HG03280 (cell line): ENCODE measurements at regions not wholly inside any gene's neighbourhood (a gene's known extent, or its start where the extent isn't known, plus 50 kb on each side); places are given as distances from the start of the nearest gene placed in this dataset.

Experiments used
- ATAC-seq: cut with Tn5 transposase; IDR thresholded peaks from one replicate; pipeline ENCODE4 v1.9.1; 2021; ENCODE audit warnings: mild to moderate bottlenecking, moderate library complexity; ENCODE audit not compliant: unreplicated experiment

GRCh38 chr21:41671859-41672542 lies 94.9 kb downstream of the RIPK4 start:
- ATAC-seq, result no peak

- ATAC-seq, result no peak
Observed at GRCh38 chr21:41671212-41671762, 95.6 kb downstream of the RIPK4 start.

GRCh38 chr21:41670056-41670805 lies 96.6 kb downstream of the RIPK4 start:
- no peak for ATAC-seq

- ATAC-seq, result no peak
Observed at GRCh38 chr21:41669533-41669830, 97.4 kb downstream of the RIPK4 start.

- ATAC-seq, result no peak
Observed at GRCh38 chr21:41668686-41669532, 97.9 kb downstream of the RIPK4 start.

GRCh38 chr21:41668051-41668541 lies 98.8 kb downstream of the RIPK4 start:
- ATAC-seq, result no peak

GRCh38 chr21:41667136-41667535 lies 99.7 kb downstream of the RIPK4 start:
- ATAC-seq, result no peak

- no peak for ATAC-seq
Observed at GRCh38 chr21:41666641-41667081, 100.2 kb downstream of the RIPK4 start.

GRCh38 chr21:41665766-41666595 lies 100.9 kb downstream of the RIPK4 start:
- ATAC-seq, result no peak

GRCh38 chr21:41664881-41665765 lies 101.7 kb downstream of the RIPK4 start:
- ATAC-seq, result no peak

GRCh38 chr21:41663805-41664788 lies 102.8 kb downstream of the RIPK4 start:
- ATAC-seq, result no peak

GRCh38 chr21:41662761-41663160 lies 104.1 kb downstream of the RIPK4 start:
- no peak for ATAC-seq

GRCh38 chr21:41662161-41662560 lies 104.7 kb downstream of the RIPK4 start:
- no peak for ATAC-seq

- ATAC-seq, result no peak
Observed at GRCh38 chr21:41660748-41661147, 106.1 kb downstream of the RIPK4 start.

GRCh38 chr21:41659791-41660560 lies 106.9 kb downstream of the RIPK4 start:
- no peak for ATAC-seq

GRCh38 chr21:41656946-41657525 lies 109.8 kb downstream of the RIPK4 start:
- no peak for ATAC-seq

- no peak for ATAC-seq
Observed at GRCh38 chr21:41655259-41655658, 111.6 kb downstream of the RIPK4 start.
